HG03095 (cell line): ENCODE measurements at regions not wholly inside any gene's neighbourhood (a gene's known extent, or its start where the extent isn't known, plus 50 kb on each side); places are given as distances from the start of the nearest gene placed in this dataset.

Experiments
- ATAC-seq: cut with Tn5 transposase; IDR thresholded peaks from one replicate; pipeline ENCODE4 v1.9.1; 2021; ENCODE audit warnings: moderate library complexity; ENCODE audit not compliant: unreplicated experiment

DNA sequence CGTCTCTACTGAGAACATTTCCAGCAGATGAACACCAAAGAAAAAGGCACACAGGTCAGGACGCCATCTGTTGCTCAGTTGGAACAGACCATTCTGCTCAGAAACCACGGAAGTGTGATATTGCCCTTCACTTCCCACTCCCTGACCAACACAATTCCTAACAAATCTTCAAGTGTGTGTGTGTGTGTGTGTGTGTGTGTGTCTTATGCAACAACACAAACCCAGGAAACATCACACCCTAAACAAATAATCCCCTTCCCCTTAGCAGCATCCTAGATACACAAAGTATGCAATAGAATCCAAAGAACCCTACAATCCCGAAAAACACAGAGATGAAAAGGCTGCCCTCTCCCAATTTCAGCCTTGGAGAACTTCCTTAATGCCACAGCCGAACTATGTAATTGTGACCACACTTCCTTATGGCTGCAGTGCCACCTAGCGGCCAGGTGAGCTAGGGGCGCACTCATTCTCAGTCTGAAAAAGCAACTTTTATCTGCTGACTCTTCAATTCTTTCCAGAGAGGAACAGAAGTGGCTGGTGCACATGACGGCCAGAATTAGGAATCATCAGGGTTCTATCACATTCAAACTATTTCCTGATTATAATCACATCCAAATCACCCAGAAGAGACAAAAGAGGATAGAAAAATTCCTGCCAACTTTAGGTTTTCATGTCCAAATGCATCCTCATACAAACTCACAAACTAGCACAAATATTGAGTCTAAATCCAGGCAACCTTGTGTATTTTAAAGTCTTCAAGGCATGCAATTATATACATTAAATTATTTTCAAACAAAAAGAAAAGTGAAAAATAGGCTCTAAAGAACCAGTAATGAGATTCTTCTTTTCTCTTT, 164.9 kb downstream of the DHX15 start:
- ATAC-seq: peak; percentile 81

DNA sequence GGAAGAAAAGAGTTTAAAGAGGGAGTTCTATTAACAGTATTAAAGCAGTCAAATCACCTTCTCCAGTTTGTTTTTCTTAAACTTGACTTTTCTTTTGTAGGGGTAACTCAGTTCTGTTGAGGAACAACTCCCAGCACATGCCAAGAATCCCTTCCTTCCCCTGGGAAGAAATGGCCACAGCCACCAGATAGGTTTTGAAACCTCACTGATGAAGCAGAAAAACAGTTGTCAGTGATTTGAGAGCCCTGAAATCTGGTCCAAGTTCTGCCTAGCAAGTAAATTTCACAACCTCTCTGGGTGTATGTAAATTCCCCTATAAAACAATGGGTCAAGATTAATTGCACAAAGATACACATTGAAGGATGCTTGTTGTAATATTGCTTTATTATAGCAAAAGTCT, 167.1 kb downstream of the DHX15 start:
- no peak for ATAC-seq

GRCh38 chr4:24416293-24416692, 168.1 kb downstream of the DHX15 start:
- no peak for ATAC-seq

DNA sequence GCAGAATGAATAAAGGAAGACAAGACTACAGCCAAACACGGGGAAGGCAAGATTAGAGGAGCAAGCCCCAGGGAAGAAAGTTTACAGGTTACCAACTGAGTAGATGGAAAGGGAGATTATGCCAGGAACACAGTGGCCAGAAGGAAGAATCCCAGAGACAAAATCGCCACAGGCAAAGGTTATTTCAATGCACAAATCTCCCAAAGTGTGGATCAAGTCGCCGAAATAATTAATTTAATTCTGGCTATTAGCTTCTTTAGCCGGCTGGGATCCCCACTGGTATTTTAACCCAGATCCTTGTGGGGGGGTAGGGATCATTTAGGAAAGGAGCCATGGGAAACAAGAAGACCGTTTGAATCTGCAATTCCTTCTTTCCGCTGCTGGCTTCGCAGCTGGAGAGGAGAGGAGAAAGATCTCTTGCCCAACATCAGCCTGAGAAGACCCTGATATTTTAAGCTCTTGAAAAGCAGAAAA, 171.0 kb downstream of the DHX15 start:
- no peak for ATAC-seq

DNA sequence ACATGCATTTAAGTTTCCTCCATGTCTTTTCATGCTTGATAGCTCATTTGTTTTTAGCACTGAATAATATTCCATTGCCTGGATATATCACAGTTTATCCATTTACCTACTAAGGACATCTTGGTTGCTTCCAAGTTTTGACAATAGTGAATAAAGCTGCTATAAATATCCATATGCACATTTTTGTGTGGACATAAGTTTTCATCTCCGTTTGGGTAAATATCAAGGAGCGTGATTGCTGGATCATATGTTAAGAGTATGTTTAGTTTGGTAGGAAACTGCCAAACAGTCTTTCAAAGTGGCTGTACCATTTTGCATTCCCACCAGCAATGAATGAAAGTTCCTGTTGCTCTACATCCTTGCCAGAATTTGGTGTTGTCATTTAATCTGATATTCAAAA, 172.5 kb downstream of the DHX15 start:
- no peak for ATAC-seq

- ATAC-seq: no peak
Measured at GRCh38 chr4:24411299-24411698, 173.1 kb downstream of the DHX15 start.

- no peak for ATAC-seq
Measured at GRCh38 chr4:24408640-24409039, 175.7 kb downstream of the DHX15 start.

DNA sequence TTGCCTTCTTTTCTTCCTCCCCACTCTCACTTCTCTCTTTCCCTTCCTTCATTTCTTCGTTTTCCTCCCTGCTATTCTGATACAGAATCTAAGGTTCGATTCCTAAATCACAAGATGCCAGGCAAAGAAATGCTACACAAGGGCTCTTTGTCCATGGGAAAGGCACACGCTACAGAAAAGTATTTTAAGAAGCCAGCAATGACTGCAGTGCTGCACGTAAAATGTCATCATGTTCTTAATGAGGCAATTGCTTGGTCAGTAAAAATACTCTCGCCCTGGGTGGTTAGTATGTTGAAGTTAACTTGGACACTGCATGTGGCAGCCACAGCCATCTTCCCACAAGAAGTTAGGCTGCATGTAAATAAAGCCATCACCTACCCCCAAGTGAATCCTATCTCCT, 178.4 kb downstream of the DHX15 start:
- no peak for ATAC-seq

DNA sequence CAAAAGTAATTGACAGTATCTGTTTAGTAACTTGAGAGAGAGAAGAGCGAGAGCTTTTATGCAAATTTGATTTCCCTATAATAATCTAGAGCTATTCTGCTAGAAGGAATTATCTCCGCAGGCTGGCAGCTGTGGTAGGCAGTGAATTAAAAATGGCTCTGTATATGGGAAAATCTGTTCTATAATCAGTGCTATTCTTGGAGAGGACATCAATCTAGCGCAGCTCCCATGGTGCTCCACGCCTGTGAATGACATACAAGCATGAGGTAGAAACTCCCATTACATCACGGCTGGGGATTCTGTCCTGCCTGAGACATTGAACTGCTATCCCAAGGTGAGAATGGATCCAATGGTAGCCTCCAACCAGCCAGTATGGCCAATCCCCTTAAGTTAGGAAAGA, 179.0 kb downstream of the DHX15 start:
- ATAC-seq: no peak

DNA sequence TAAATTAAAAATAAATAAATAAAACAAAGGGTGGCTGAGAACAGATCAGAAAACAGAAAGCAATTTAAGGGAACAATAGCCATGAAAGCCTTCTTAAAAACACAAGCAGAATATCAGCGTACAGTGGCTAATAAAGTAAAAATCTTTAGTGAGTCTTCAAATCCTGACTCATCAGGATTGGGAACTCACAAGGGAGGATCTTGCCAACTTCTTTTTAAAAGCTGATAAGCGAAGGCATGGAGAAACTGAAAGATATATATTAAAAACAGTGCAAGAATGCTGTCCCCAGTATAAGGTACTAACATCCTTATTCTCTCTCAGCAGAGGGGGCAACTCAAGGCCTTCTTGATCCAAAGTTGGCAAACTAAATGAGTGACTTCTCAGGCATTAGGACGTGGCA, 180.1 kb downstream of the DHX15 start:
- no peak for ATAC-seq

DNA sequence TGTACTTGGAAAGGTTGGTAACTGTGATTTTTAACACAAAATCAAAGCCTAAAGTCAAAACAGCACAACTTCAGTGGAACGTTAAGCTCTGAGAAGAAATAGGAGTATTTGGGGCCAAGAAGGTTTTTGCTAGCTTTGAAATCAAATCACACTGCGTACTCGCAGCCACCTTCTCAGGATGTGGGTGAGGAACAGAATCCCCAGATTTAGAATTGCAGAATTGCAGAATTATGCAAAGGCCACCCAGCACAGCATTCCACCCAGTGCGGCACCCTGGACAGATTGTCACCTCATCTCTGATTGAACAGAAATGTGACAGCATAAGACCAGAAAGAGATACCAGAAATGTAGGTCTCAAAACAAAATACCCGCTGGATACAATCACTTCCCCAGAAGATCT, 181.1 kb downstream of the DHX15 start:
- ATAC-seq: no peak

GRCh38 chr4:24400537-24400936, 183.8 kb downstream of the DHX15 start:
- ATAC-seq: no peak

- ATAC-seq: no peak
Measured at GRCh38 chr4:24396988-24397387, 187.4 kb downstream of the DHX15 start.

DNA sequence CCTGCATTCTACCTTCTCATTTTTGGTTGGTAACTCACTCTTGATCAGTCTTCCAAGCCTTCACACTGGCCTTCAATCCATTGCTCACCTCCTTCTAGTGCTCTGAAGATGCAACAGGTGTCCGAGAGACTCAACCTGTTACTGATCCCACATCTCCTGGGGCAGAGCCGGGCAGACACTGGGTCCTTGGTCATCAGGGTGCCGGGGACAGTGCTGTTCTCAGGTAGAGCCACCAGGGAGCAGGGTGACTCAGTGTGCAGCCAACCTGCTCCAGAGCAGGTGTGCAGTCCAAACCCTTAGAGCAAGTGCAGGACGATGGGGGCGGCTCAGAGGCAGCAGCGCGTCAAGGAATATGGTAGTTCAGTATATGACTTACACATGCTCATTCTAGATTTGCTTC, 188.4 kb downstream of the DHX15 start:
- ATAC-seq: no peak

DNA sequence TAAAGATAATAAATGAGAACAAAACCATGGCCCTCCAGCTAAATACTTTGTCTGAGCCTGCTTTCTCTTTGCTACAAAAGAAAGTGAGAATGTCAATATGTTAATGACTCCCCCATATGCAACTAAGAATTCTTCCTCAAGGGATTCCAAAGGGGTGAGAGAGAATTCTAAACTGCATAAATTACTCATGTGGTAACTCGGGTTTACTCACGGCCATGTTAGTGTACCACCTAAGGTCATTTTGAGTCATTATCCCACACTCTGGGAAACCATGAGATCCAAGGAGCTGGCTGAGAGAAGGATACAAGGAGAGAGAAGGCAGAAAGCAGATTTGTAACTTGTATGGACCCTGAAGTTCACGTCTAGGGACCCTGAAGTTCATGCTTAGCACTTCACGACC, 190.3 kb downstream of the DHX15 start:
- ATAC-seq: no peak

GRCh38 chr4:24392613-24393012, 191.7 kb downstream of the DHX15 start:
- no peak for ATAC-seq

DNA sequence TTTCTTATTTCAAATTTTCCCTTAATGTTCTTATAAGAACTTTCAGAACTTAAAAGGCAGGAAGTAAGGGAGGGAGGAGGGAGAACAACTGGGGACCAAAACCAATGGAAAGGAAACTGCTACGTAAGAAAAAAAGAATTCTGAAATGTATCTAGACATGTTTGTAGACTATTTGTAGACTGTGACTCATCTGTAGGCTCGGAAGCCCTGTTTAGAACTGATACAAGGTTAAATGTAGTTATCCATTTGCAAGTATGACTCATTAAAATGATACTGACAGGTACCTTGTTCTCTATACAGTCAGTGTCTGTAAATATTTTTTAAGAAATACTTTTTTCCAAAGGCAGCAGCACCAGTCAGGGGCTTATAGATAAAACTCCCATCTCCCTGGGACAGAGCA, 202.0 kb downstream of the DHX15 start:
- ATAC-seq: peak; percentile 98

DNA sequence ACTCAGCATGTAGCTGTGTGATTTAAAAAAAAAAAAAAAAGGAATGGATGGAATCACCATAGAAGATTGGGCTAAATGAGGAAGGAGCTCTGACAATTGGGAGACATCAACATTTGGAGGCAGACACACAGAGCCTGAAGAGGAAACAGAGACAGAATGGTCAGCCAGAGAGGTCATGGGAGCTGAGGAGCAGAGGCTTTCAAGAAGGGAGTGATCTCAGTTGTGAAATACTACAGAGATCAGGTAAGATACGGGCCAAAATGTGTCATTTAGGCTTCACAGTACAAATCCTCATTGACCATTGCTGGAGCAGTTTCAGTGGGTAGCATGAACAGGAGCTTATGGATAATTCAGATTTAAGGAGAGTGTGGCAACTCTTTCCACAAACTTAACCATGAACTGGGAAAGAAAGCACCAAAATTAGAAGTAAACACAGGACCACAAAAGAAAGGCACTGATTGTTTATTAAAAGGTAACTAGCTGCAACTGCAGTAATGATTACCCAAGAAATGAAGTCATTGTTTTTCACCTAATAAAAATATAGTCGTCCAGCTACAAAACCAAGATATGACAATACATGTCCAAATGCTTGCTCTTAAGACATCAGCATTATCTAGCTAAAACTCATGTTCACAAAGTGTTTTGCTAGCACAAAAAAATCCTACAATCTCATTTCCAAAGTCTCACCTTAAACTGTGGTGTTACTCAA, 203.2 kb downstream of the DHX15 start:
- ATAC-seq: no peak

DNA sequence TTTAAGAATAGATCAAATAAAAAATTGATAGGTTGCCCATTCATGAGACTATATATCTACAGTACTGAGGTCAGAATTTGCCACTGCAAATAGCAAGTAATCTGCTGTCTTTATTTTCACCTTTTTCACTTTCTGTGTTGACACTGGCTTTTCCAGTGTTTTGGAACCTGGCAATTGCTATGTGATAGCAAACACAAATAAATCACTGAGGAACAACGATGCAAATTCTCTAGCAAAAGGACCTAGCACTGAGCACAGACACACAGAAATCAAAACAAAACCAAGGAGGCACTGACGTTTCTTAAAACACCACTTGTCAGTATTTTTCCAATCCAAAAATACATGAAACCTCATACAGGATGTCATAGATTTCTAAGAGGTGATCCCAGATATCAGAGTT, 210.7 kb downstream of the DHX15 start:
- ATAC-seq: no peak

DNA sequence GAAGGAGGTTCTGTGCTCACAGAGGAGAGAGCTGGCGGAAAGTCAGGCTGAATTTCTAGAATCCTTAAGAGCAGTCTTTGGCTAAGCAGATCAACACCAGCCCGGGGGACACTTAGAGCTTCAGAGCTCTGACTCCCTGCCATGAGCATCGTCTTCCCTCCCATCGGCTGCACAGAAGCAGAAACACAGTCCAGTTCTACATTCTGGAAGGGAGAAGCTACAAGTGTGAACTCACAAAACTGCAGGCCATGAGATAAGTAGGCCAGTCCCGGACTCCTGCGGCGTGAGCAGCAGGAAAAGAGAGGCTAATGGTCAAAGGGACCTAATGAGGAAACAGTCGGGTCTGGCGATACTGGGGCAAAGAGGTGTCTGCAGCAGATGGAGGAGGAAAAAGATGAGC, 211.5 kb downstream of the DHX15 start:
- ATAC-seq: no peak

GRCh38 chr4:24372341-24372740, 212.0 kb downstream of the DHX15 start:
- ATAC-seq: no peak

DNA sequence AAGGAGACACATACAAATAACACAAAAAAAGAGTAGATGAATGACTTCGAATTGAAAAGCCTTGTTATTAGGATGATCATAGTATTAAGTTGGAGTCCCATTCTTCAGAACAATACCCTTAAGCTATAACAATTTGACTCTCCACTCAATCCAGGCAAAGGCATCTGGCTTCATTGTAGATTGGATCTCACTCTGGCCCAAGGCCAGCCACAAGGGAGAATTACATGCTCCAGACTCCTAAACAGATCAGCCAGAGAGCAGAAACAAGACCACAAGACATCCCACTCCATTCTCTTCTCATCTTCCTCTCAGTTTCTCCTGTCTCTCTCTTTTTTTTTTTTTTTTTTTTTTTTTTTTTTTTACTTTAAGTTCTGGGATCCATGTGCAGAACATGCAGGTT, 213.9 kb downstream of the DHX15 start:
- no peak for ATAC-seq
